NCI-H446 treated with DMSO at 0.1 percent for 48 hours (cell line): ENCODE measurements at regions not wholly inside any gene's neighbourhood (a gene's known extent, or its start where the extent isn't known, plus 50 kb on each side); places are given as distances from the start of the nearest gene placed in this dataset.
"Not testable (repeated sequence)": the region's sequence is repeated elsewhere in the genome, so short reads cannot be mapped to it uniquely, and the experiment has no call there.

Experiments
- DNase-seq: peaks from one replicate; lab custom pipeline; 2025; lab: John Stamatoyannopoulos, UW

GRCh38 chr5:125045646-125046045 lies 299.2 kb upstream of the ZNF608 start:
- no peak for DNase-seq

DNA sequence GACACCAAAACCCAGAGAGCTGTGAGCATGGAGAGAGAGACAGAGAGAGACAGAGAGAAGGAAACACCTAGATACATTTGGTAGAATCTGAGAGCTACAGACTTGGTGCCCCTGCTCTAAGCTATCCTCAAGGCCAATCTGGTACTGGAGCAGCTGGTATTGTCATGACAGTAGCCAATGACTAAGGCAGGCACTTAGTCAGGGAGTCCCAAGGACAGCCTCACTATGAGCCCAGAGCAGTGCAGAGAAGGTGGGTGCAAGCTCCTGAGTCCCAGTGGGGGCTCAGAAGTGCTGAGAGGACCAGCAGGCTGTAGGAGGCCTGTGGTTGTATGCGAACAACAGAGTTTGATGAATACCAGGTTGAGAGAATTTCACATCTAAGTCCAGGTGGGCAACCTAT lies 300.4 kb upstream of the ZNF608 start:
- DNase-seq = no peak

GRCh38 chr5:125047871-125048270 lies 301.4 kb upstream of the ZNF608 start:
- DNase-seq = no peak

DNA sequence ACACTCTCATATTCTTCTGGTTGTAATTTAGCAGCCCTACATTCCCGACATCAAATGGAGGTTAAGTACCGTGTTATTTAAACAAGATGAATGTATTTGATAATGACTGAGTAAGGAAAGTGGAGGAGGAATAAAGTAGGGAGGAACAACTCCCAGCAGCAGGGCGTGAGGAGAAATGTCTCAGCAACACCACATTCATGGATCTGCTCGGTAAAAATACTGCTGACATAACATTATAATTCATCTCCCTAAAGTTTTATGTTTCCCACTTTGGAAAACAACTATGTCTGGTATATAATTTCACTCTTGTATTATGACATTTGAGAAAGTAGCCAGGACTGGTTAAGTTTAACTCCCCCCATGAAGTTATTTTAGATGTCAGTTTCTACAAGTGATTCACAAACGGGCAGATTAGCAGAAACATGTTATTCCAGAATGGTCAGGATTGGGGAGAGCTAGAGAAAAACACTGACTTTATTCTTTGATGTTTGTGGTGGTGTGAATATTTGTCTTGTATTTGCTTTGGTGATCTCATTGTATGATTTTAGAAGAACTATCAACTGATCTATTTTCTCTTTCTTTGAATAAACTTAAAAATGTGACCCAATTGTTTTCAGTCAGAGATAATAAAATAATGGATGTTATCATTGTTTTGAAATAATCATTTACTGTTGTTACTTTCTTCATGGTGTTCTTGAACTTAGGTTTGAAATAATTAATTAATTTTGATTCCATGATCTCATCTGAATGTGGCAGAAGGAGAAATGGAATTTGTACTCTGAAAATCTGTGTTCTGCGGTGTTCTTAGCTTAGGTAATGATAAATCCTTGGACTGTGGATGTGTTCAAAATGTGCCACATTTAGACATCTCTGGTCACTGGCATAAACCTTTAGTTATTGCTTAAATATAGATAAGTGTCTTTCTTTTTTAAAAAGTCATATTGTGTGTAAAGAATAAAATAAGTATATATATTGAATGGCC lies 303.6 kb upstream of the ZNF608 start:
- DNase-seq = no peak

DNA sequence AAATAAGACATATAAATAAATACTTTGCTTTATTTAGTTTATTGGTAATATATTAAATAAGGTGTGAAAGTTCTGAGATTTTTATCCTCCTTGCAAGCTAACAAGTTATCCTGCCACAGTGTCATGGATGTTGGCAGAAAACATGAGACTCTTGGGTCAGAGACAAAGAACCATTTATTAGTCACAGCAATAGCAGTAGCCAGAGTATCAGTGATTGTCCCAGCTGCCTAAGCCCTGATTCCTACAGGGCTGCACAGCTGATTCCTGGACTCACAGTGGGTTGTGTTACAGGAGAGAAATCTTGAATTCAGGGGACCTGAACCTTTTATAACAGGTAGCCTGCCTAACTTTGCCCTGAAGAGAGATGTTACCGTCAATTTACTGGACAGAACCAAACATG lies 304.5 kb upstream of the ZNF608 start:
- no peak for DNase-seq

DNA sequence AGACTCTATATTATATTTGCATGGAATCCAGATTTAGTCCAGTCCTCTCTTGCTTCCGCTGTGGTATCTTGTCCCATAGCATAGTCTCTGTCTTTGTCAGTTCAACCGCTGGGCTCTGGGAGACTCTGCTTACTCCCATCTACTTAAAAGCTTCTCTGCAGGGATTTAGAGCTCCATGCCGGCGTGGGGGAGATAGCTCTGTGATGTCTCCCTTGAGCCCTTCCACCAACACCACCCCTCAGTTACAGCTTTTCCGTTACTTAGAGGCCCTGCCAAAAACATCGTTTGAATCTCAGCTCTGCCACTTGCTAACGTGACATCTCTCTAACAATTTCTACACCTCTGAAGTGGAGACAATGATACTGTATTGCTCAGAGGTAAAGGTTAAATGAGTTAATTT lies 306.1 kb upstream of the ZNF608 start:
- DNase-seq = no peak

GRCh38 chr5:125053179-125053578 lies 306.7 kb upstream of the ZNF608 start:
- DNase-seq = no peak

- no peak for DNase-seq
Measured at GRCh38 chr5:125054146-125054545, 307.7 kb upstream of the ZNF608 start.

DNA sequence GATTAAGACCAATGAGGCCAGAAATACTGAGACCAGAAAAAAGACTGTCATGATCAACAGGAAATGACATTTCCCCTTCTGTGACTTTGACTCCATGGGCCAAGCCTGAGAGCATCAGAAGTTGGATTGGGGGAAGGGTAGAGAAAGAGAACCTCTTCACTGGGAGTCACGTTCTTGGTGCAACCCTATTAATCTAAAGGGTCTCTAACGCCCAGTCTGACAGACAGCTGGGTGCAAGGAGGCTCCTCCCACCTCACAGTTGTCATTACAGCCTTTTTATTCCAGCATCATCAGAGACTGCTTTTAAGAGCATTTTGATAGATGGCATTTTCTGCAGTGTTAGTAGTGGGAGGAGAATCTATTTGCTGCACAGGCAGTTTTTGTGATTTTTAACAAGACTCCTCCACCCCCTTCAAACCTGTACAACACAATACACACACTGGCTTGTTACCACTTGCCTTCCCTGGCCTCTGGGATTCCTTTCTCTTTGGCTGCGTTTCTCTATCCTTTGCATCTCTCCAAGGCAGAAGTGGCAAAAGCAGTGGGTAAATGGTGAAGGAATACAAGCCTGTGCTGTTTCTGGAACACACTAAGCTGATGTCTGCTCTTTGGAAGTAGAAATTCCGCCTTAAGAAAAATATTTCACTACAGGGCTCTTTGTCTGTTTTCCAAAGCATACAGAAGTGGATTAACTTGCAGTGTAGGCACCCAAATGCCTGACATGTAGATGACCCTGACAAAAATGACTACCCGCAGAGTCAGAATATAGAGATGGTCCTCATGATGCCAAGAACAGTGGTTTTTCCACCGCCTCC lies 310.4 kb upstream of the ZNF608 start:
- DNase-seq = no peak

DNA sequence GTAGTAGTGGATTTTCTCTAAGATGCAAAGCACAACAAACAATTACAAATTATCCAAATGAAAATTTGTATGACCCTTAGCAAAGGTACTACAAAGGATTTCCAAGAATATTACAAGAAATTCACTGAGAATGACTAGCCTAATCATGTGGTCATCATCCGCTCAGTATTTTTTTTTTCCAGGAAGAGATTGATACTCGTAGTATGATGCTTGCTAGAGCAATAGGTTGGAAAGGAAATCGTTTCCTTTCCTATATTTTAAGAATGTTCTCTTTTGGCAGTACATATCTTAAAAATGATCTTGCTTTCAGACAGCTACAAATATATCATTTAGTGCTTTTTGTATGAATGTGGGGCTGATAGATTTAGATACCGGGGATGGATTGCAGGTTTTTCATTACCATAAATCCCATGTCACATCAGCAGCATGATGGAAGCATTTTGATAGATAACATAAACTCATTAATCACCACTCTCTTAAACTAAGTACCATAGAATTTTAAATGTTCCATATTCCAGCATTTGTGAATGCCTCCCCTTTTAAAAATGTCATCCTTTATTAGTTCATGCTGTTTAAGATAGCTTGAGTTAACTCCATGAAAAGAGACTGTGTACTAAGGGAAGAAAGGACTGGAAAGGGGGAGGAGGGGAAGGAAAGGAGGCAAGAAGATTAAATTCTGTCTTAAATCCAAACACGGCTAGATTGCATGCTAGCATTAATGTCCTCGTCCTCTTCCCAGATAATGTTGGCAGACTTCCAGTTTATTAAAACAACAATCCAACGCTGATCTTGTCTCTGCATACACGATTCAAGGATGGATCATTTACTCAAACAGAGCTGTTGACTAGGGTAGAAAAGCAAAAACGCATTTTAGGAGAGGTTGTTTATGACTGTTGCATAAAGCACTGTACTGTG lies 311.7 kb upstream of the ZNF608 start:
- peak; percentile 39 for DNase-seq

DNA sequence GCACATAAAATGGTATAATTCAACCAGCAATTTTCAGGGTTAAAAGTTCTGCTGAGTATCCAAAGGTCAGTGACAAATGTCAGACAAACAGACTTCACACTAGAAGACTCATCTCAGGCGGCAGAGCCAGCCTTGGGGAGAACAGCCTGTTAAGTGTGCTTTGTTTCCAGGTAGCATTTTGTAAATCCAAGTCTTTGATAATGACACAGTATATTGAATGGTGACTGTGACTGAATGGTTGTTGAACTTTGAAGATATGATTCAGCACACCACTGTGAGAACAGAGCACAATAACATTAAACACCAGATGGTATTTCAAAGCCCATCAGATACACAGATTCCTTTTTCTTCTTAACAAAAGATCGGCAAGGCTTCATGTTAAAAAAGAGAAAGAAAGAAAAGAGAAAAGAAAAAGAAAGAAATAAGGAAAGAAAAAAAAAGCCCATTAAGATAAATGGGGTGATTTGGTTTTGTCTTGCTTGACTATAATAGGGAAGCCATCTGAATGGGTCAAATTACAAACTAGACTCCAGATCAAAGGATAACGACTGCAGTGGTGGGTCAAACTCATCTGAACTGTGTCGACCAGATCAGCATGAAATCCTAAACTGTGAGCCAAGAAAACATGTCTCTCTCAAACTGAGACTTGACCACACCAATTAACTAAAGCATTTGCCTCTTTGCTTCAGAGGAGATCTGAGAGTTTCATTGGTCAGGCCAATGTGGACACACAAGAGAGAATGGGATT lies 313.0 kb upstream of the ZNF608 start:
- DNase-seq = peak; percentile 7

DNA sequence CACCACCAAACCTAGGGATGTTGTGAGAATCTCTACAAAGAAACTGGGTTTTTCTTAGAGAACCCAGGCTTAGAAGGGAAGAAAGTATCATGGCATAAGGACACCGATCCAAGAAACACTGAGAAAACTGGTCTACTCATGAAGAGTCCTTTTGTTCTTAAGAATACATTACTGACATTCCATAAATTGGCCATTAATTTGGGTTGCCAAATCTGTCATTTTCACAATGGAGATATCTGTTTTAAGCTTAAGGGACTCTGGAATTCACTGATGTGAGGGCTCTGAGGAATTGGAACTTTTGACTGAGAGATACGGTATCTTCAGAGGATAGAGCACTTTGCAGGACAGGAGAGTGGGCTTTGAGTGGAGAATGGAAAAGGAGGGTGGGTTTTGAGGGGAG lies 315.3 kb upstream of the ZNF608 start:
- DNase-seq = no peak

DNA sequence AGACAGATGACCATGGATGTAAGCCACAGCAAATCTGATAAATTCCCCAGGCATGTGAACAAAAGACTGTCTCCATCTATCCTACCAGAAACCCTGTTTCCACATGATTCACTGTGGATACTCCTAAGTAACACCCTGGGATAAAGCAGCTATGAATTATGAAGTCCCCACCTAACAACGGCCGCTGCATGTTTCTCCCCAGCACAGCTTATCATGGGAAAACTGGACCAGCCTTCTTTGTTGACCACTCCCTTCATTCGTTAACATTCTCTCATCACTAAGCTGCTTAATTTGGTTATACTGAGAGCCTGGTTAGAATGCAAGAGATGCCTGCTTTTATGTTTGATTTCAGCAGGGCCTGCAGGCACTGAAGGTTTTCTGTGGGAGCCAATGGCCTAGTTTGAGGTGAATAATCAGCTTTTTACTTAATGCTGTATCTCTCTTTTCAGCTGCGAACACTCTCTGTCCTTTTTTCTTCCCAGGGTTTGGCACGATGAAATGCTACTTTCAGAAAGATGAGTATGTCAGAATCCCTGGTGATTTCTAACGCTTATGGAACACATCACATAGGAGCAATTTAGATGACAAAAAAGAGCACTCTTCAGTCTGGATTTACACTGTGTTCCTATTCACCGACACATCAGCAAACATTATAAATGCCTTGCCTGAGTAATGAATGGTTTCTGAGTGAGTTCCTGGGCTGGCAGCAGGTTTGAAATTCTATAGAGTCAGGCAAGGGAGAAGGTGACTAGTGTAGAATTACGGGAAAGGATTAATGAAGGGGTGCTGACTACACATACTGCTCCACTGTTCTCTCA lies 318.4 kb upstream of the ZNF608 start:
- no peak for DNase-seq

GRCh38 chr5:125065741-125066140 lies 319.3 kb upstream of the ZNF608 start:
- DNase-seq = no peak

GRCh38 chr5:125070961-125071360 lies 324.5 kb upstream of the ZNF608 start:
- DNase-seq = no peak

- no peak for DNase-seq
Measured at GRCh38 chr5:125073090-125073489, 326.7 kb upstream of the ZNF608 start.

GRCh38 chr5:125075567-125075966 lies 329.1 kb upstream of the ZNF608 start:
- no peak for DNase-seq

- DNase-seq = not testable (repeated sequence)
Measured at GRCh38 chr5:125079028-125079427, 332.6 kb upstream of the ZNF608 start.

DNA sequence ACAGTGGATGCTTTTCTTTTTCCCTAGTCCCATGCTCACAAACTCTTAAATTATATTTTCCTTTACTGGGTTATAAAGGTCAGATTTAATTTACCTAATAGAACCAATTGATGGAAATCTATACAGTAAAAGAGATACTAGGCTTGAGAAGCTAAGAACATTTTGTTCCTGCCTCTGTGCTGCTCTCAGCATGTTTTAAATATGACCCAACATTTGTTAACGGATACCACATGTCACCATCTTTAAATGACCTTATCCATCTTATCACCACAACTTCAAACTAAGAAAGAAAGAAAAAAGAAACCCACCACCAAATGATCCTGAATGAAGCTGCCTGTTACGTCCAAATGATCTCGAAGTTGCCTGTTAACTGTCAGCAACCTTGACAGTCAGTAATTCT lies 334.7 kb upstream of the ZNF608 start:
- no peak for DNase-seq

DNA sequence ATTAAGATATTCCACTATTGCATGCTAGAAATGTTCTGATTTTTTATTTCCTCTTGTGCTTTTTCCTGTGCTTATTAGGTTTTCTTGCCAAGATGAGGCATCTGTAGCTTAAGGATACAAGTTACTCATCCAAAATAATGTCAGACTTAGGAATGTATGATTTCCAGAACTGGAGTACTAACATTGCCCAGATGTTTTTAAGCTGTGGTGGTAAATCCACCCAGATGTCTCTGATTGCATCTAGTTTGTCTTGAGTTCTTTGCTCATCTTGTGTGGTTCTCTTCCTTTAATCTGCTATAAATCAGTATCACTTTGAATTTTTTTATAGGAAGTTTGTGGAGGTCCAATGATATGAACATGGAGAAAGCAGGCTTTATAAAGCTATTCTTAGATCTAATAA lies 337.5 kb upstream of the ZNF608 start:
- no peak for DNase-seq
